GM10248 (cell line): ENCODE measurements at regions not wholly inside any gene's neighbourhood (a gene's known extent, or its start where the extent isn't known, plus 50 kb on each side); places are given as distances from the start of the nearest gene placed in this dataset.
"Not testable (repeated sequence)": the region's sequence is repeated elsewhere in the genome, so short reads cannot be mapped to it uniquely, and the experiment has no call there.

Experiments
- CTCF ChIA-PET: fragments of 300-600 bp; sonication (Branson Sonifier 250); formaldehyde crosslinking; extraction: SDS; loops from one replicate; lab custom pipeline; 2021; ENCODE audit warnings: antibody characterized with exemption; lab: Yijun Ruan, JAX
- POLR2A ChIA-PET: fragments of 350-650 bp; sonication (Branson Sonifier 250); formaldehyde crosslinking; extraction: SDS; loops from one replicate; lab custom pipeline; 2020; ENCODE audit warnings: antibody characterized with exemption; lab: Yijun Ruan, JAX
- DNase-seq: peaks from one replicate; pipeline ENCODE4 v3.0.0; 2012; ENCODE audit errors: extremely low spot score
- CTCF ChIP-seq: IDR thresholded peaks from 2 replicates; pipeline ENCODE4 v1.5.1; 2012; ENCODE audit warnings: mild to moderate bottlenecking, low read depth; ENCODE audit errors: extremely low read depth, missing control alignments, control extremely low read depth

- POLR2A ChIA-PET = no interaction called here
- no peak for DNase-seq
- no peak for TF ChIP-seq CTCF
- CTCF ChIA-PET = no interaction called here
These were observed 548.9 kb upstream of the ADGRB3 start for GRCh38 chr6:68086199-68086598.

GRCh38 chr6:68085599-68085998, 549.5 kb upstream of the ADGRB3 start:
- CTCF ChIA-PET, POLR2A ChIA-PET: not testable (repeated sequence)

GRCh38 chr6:68082086-68082485, 553.0 kb upstream of the ADGRB3 start:
- no peak for DNase-seq
- TF ChIP-seq CTCF = no peak
- POLR2A ChIA-PET = no interaction called here
- CTCF ChIA-PET = interaction anchor here (1.0 to 1.7 kb wide), 3 partner anchors 9 to 22 kb away, joined by 4 to 6 read pairs (median 5); no protein-coding TSS in a partner anchor

More at GRCh38 chr6:68085599-68085998, 549.5 kb upstream of the ADGRB3 start:
- not testable (repeated sequence) for DNase-seq

- ChIA-PET CTCF (no interaction called here), POLR2A (no interaction called here)
- no peak for DNase-seq
- no peak for TF ChIP-seq CTCF
These were observed 555.0 kb upstream of the ADGRB3 start for GRCh38 chr6:68080074-68080473.

- ChIA-PET POLR2A (no interaction called here), CTCF (interaction anchor here (1.4 kb wide), 1 partner anchor 10 kb away, joined by 4 read pairs; no protein-coding TSS in a partner anchor)
- TF ChIP-seq CTCF = no peak
- DNase-seq = no peak
These were observed 557.4 kb upstream of the ADGRB3 start for GRCh38 chr6:68077661-68078060.

GRCh38 chr6:68071740-68072139, 563.3 kb upstream of the ADGRB3 start:
- CTCF ChIA-PET = interaction anchor here (1.5 kb wide), 1 partner anchor 11 kb away, joined by 3 read pairs; no protein-coding TSS in a partner anchor
- no peak for DNase-seq
- POLR2A ChIA-PET = no interaction called here
- no peak for TF ChIP-seq CTCF

- CTCF ChIA-PET = interaction anchor here (1.0 kb wide), 1 partner anchor 14 kb away, joined by 3 read pairs; no protein-coding TSS in a partner anchor
- DNase-seq = no peak
- no peak for TF ChIP-seq CTCF
- POLR2A ChIA-PET = no interaction called here
These were observed 565.0 kb upstream of the ADGRB3 start for GRCh38 chr6:68069921-68070710.
